ENCODE measurements at regions not wholly inside any gene's neighbourhood (a gene's known extent, or its start where the extent isn't known, plus 50 kb on each side); places are given as distances from the start of the nearest gene placed in this dataset.

DNA sequence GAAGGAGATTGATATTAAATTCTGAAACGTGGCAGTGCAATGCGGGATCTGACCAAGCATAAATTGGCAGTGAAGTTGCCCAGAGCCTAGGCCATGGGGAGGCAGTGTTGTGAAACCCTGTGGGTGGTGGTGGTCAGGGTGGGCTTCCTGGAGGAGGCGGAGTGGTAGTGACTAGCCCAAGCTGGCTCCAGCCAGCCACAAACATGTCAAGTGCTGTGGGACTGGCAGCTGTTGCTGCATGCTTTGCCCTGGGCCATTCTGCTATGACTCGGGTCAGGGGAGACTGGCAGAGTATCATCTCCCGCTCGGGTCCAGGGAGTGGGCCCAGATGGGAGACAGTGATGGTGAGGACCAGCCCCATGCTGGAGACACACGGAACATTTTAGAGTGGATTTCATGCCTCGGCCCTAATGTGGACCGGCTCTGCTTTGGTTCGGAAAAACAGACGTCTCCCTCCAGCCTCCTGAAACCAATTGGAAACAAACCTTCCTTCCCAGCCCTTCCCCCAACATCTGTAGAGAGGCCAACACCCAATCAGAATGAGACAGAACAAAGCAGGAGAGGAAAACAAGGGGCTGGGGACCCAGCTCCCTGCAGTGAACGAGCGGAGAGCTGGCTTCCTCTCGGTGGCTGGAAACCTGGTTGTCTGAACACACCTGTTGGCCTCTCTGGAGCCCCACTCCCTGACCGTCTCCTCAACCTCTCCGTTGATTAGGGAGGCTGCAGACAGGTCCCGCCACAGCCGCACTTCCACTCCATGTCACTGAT is 58.2 kb downstream of the TMEM270 start:
- no peaks in the 10 kb centered on the region for H3K36me3 Mint-ChIP-seq (ENCODE audit: insufficient read depth, unreplicated experiment)
- intact Hi-C loops (cut with micrococcal nuclease), result no loop called here
- H3K27ac Mint-ChIP-seq (ENCODE audit: low read depth, unreplicated experiment), result no peak overlapping the region
- H3K4me1 Mint-ChIP-seq (ENCODE audit: insufficient read depth, unreplicated experiment), result no peaks in the 10 kb centered on the region
- H3K9me3 Mint-ChIP-seq (ENCODE audit: unreplicated experiment), result no peaks in the 10 kb centered on the region
- H3K27me3 Mint-ChIP-seq (ENCODE audit: insufficient read depth, unreplicated experiment), result peaks cover 61% of the 10 kb centered on the region
- DNase-seq (ENCODE audit: unreplicated experiment), result no peak
- no TSS peak for BruUV-seq (replicated peaks)
- ChIA-PET CTCF (no interaction called here), POLR2A (no interaction called here)
- H3K4me3 Mint-ChIP-seq (ENCODE audit: unreplicated experiment), result no peak overlapping the region
- TF ChIP-seq, protein P1, sequence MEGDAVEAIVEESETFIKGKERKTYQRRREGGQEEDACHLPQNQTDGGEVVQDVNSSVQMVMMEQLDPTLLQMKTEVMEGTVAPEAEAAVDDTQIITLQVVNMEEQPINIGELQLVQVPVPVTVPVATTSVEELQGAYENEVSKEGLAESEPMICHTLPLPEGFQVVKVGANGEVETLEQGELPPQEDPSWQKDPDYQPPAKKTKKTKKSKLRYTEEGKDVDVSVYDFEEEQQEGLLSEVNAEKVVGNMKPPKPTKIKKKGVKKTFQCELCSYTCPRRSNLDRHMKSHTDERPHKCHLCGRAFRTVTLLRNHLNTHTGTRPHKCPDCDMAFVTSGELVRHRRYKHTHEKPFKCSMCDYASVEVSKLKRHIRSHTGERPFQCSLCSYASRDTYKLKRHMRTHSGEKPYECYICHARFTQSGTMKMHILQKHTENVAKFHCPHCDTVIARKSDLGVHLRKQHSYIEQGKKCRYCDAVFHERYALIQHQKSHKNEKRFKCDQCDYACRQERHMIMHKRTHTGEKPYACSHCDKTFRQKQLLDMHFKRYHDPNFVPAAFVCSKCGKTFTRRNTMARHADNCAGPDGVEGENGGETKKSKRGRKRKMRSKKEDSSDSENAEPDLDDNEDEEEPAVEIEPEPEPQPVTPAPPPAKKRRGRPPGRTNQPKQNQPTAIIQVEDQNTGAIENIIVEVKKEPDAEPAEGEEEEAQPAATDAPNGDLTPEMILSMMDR (IDR thresholded peaks at IDR 0.05; ENCODE audit: unreplicated experiment), result no peak

DNA sequence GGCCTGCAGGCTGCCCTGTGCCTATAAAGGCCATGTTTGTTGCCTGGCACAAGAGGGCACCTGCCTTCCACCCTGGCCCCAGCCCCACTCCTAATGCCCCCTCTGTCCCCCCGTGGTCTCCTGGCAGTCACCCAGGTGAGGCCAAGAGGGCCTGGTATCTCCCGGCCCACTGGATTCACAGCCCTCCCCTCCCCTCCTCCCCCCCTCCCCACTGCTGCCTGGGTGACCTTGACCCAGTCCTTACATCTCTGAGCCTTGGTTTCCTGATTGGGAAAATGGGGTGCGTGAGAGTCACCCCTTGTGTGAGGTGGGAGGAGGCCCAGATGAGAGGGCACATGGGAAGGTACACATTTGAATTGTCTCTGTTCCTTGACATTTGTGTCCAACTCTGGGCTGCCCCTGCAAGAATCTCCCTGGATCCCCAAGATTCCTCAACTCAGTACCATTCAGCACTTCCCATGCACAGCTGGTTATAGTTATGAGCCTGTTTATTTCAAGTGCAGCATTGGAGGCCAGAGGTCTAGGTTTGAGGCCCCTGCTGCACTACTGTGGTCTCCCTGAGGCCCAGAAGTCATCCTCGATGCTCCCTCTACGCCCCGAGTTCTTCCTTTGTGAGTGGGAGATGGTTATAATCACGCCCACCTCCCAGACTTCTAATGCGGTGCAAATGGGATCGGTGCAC is 58.9 kb downstream of the TMEM270 start:
- DNase-seq (ENCODE audit: unreplicated experiment), result no peak
- Mint-ChIP-seq H3K4me1 (ENCODE audit: insufficient read depth, unreplicated experiment) (no peaks in the 10 kb centered on the region), H3K4me3 (ENCODE audit: unreplicated experiment) (no peak overlapping the region), H3K27me3 (ENCODE audit: insufficient read depth, unreplicated experiment) (peaks cover 61% of the 10 kb centered on the region), H3K9me3 (ENCODE audit: unreplicated experiment) (no peaks in the 10 kb centered on the region), H3K27ac (ENCODE audit: low read depth, unreplicated experiment) (no peak overlapping the region), H3K36me3 (ENCODE audit: insufficient read depth, unreplicated experiment) (no peaks in the 10 kb centered on the region)
- TF ChIP-seq, protein P1 (IDR thresholded peaks at IDR 0.05; ENCODE audit: unreplicated experiment), result no peak
- BruUV-seq (replicated peaks), result no TSS peak
- ChIA-PET POLR2A (no interaction called here), CTCF (no interaction called here)
- intact Hi-C loops (cut with micrococcal nuclease), result no loop called here

DNA sequence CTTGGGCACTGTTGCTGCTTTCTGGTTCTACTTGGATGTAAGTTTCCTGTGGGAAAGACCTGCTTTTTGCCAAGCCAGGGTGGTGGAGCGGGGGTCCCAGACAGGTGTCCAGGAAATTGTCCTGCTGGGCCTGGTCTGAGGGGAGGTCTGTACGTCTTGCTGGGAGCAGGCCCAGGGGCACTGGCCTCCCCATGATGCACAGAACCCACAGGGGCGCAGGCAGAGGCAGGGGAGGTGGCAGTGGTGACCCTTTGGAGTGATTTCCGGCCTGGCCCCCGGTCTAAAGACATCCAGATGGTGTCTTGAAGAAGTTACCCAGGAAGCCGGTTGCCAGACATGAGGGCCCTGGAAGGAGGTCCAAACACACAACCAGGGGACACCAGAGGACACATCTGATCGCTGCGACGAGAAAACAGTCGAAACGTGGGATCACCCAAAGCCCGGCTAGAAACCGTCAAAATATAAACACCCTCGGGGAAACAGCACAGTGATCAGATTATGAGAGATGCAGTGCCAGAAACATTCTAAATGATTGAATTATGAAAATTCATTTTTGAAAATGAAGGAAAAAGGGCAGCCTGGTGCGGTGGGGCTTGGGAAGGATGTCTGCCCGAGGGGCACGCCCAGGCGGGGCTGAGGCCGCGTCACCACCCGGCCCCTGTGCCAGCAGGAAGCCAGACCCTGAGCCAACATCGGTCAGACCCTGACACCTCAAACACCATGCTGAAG is 59.6 kb downstream of the TMEM270 start:
- DNase-seq (ENCODE audit: unreplicated experiment), result no peak
- no peak overlapping the region for H3K4me3 Mint-ChIP-seq (ENCODE audit: unreplicated experiment)
- H3K36me3 Mint-ChIP-seq (ENCODE audit: insufficient read depth, unreplicated experiment), result peaks cover 4% of the 10 kb centered on the region
- H3K4me1 Mint-ChIP-seq (ENCODE audit: insufficient read depth, unreplicated experiment), result no peaks in the 10 kb centered on the region
- no peaks in the 10 kb centered on the region for H3K9me3 Mint-ChIP-seq (ENCODE audit: unreplicated experiment)
- H3K27me3 Mint-ChIP-seq (ENCODE audit: insufficient read depth, unreplicated experiment), result peaks cover 61% of the 10 kb centered on the region
- H3K27ac Mint-ChIP-seq (ENCODE audit: low read depth, unreplicated experiment), result no peak overlapping the region
- ChIA-PET CTCF (no interaction called here), POLR2A (no interaction called here)
- intact Hi-C loops (cut with micrococcal nuclease), result no loop called here
- no TSS peak for BruUV-seq (replicated peaks)
- TF ChIP-seq, protein P1 (IDR thresholded peaks at IDR 0.05; ENCODE audit: unreplicated experiment), result no peak
